ENCODE measurements at regions not wholly inside any gene's neighbourhood (a gene's known extent, or its start where the extent isn't known, plus 50 kb on each side); places are given as distances from the start of the nearest gene placed in this dataset.

DNA sequence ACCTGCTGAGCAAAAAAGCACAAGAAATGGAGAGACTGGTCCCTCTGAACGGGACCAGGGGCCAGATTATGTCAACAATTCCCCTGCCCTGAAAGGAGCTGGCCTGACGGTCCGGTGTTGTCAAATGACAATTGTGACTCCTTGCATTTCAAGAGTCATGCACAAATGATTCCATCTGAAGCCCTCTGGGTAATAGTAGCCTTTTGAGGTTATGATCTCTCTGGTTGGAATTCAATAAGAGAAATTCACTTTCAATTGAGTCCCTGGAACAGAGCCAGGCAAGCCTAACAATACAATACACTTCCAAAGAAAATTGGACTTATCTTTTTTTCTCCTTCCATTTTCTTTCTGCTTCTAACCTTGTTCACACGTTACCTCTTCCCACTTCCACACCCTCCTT is 116.9 kb downstream of the C1D start:
- Histone ChIP-seq H3K4me3 (ENCODE audit: low read depth in 1 of 3, low read length in 3 of 3) (no peak overlapping the region), H3K27ac (ENCODE audit: low read depth in 1 of 2, low read length in 2 of 2) (no peak overlapping the region), H3K27me3 (ENCODE audit: control insufficient read depth in 4 of 4, insufficient read depth in 4 of 4, low read length in 3 of 4) (peaks cover 0 to 6% (median 0%) of the 10 kb centered on the region in 4 donors), H3K9me3 (ENCODE audit: control insufficient read depth in 4 of 4, low read length in 3 of 4) (peaks cover 0 to 2% (median 1%) of the 10 kb centered on the region in 4 donors), H3K36me3 (ENCODE audit: control insufficient read depth in 4 of 4, insufficient read depth in 3 of 4, low read depth in 1 of 4, low read length in 3 of 4) (no peaks in the 10 kb centered on the region), H3K4me1 (ENCODE audit: control insufficient read depth in 4 of 4, insufficient read depth in 4 of 4, low read length in 3 of 4) (no peaks in the 10 kb centered on the region), H3K9ac (ENCODE audit: low read depth in 1 of 2, low read length in 2 of 2) (no peak overlapping the region)
- no peak for DNase-seq (ENCODE audit: low spot score)
- TF ChIP-seq YY1 (IDR thresholded peaks at IDR 0.05) (no peak), MAX (IDR thresholded peaks at IDR 0.05) (no peak), SP1 (IDR thresholded peaks at IDR 0.05) (no peak), FOXA1 (IDR thresholded peaks at IDR 0.05) (no peak), CTCF (IDR thresholded peaks at IDR 0.05; ENCODE audit: low read depth, low read length, missing input control) (no peak), HNF4G (IDR thresholded peaks at IDR 0.05) (no peak), NR2F2 (IDR thresholded peaks at IDR 0.05) (no peak), JUND (IDR thresholded peaks at IDR 0.05) (no peak), TAF1 (conservative IDR thresholded peaks at IDR 0.05) (no peak), EGR1 (IDR thresholded peaks at IDR 0.05; ENCODE audit: low read depth in 2 of 2) (no peak), FOXA2 (IDR thresholded peaks at IDR 0.05) (no peak)
- TF ChIP-seq, protein P1, sequence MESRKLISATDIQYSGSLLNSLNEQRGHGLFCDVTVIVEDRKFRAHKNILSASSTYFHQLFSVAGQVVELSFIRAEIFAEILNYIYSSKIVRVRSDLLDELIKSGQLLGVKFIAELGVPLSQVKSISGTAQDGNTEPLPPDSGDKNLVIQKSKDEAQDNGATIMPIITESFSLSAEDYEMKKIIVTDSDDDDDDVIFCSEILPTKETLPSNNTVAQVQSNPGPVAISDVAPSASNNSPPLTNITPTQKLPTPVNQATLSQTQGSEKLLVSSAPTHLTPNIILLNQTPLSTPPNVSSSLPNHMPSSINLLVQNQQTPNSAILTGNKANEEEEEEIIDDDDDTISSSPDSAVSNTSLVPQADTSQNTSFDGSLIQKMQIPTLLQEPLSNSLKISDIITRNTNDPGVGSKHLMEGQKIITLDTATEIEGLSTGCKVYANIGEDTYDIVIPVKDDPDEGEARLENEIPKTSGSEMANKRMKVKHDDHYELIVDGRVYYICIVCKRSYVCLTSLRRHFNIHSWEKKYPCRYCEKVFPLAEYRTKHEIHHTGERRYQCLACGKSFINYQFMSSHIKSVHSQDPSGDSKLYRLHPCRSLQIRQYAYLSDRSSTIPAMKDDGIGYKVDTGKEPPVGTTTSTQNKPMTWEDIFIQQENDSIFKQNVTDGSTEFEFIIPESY (IDR thresholded peaks at IDR 0.05): no peak
- TF ChIP-seq, protein P2, sequence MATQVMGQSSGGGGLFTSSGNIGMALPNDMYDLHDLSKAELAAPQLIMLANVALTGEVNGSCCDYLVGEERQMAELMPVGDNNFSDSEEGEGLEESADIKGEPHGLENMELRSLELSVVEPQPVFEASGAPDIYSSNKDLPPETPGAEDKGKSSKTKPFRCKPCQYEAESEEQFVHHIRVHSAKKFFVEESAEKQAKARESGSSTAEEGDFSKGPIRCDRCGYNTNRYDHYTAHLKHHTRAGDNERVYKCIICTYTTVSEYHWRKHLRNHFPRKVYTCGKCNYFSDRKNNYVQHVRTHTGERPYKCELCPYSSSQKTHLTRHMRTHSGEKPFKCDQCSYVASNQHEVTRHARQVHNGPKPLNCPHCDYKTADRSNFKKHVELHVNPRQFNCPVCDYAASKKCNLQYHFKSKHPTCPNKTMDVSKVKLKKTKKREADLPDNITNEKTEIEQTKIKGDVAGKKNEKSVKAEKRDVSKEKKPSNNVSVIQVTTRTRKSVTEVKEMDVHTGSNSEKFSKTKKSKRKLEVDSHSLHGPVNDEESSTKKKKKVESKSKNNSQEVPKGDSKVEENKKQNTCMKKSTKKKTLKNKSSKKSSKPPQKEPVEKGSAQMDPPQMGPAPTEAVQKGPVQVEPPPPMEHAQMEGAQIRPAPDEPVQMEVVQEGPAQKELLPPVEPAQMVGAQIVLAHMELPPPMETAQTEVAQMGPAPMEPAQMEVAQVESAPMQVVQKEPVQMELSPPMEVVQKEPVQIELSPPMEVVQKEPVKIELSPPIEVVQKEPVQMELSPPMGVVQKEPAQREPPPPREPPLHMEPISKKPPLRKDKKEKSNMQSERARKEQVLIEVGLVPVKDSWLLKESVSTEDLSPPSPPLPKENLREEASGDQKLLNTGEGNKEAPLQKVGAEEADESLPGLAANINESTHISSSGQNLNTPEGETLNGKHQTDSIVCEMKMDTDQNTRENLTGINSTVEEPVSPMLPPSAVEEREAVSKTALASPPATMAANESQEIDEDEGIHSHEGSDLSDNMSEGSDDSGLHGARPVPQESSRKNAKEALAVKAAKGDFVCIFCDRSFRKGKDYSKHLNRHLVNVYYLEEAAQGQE (IDR thresholded peaks at IDR 0.05): no peak
- 51% methylated on average over 4 of the region's 4 CpGs for WGBS

GRCh38 chr2:67948057-67948456 is 114.7 kb downstream of the C1D start:
- Histone ChIP-seq H3K4me1 (ENCODE audit: control insufficient read depth in 4 of 4, insufficient read depth in 4 of 4, low read length in 3 of 4) (no peaks in the 10 kb centered on the region), H3K9ac (ENCODE audit: low read depth in 1 of 2, low read length in 2 of 2) (no peak overlapping the region), H3K27ac (ENCODE audit: low read depth in 1 of 2, low read length in 2 of 2) (no peak overlapping the region), H3K36me3 (ENCODE audit: control insufficient read depth in 4 of 4, insufficient read depth in 3 of 4, low read depth in 1 of 4, low read length in 3 of 4) (no peaks in the 10 kb centered on the region), H3K27me3 (ENCODE audit: control insufficient read depth in 4 of 4, insufficient read depth in 4 of 4, low read length in 3 of 4) (peaks cover 0 to 6% (median 0%) of the 10 kb centered on the region in 4 donors), H3K4me3 (ENCODE audit: low read depth in 1 of 3, low read length in 3 of 3) (no peak overlapping the region), H3K9me3 (ENCODE audit: control insufficient read depth in 4 of 4, low read length in 3 of 4) (peaks cover 0 to 2% (median under 1%) of the 10 kb centered on the region in 4 donors)
- no peak for TF ChIP-seq GABPA (IDR thresholded peaks at IDR 0.05 in 1 of 2, conservative IDR thresholded peaks at IDR 0.05 in 1 of 2)
- no peak for DNase-seq (ENCODE audit: low spot score)
